Right atrium auricular region (tissue), 2 donors: ENCODE measurements at regions not wholly inside any gene's neighbourhood (a gene's known extent, or its start where the extent isn't known, plus 50 kb on each side); places are given as distances from the start of the nearest gene placed in this dataset.

Experiments
- DNase-seq: peaks from one replicate; pipeline ENCODE4 v3.0.0-alpha.2; 2019; ENCODE audit warnings: low spot score
- H3K27ac ChIP-seq, 2 donors: fragments of 200-600 bp; sonication (generic); 1 replicate in 1 of 2; 2 replicates in 1 of 2; pipeline ENCODE4 v1.5.1; 2016 to 2019
- H3K27me3 ChIP-seq, 2 donors: fragments of 200-600 bp; sonication (generic); one replicate each; pipeline versions ENCODE4 v1.5.1 to v1.6.0; 2017 to 2019
- H3K36me3 ChIP-seq: fragments of 200-600 bp; sonication (generic); one replicate; pipeline ENCODE4 v1.5.1; 2016
- H3K4me1 ChIP-seq, 2 donors: fragments of 200-600 bp; sonication (generic); one replicate each; pipeline versions ENCODE4 v1.5.1 to v1.6.0; 2017 to 2019
- H3K4me3 ChIP-seq, 2 donors: fragments of 200-600 bp; sonication (generic); 1 replicate in 1 of 2; 2 replicates in 1 of 2; pipeline ENCODE4 v1.5.1; 2017 to 2019; ENCODE audit warnings: mild to moderate bottlenecking in 1 of 2, moderate library complexity in 1 of 2
- H3K9me3 ChIP-seq, 2 donors: fragments of 200-600 bp; sonication (generic); one replicate each; pipeline ENCODE4 v1.5.1; 2019
- CTCF ChIP-seq, 2 donors: fragments of 200-600 bp; sonication (generic); IDR thresholded peaks; one replicate each; pipeline ENCODE4 v1.5.1; 2019; ENCODE audit warnings: antibody characterized with exemption in 2 of 2

DNA sequence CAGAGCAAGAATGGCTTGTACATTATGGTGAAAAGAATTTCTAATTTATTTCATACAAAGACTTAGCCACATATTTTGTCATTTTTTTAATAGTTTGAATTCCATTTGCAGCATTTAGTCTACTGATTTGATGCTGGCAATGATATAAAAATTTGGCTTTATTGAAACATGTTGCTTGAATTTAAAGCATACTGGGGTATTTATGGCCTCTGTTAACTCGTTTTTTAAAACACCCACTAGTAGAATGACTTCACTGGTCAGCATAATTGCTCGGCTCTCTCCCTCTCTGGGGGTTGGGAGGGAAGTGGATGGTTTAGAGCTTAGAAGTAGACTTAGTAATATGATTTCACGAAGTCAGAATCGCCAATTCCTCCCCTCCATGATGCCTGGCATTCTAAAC is 354.9 kb upstream of the HTR2A start:
- no peak overlapping the region for H3K27ac ChIP-seq

GRCh38 chr13:47250146-47250545 is 353.3 kb upstream of the HTR2A start:
- Histone ChIP-seq H3K4me3 (no peak overlapping the region), H3K27ac (no peak overlapping the region), H3K4me1 (no peaks in the 10 kb centered on the region)

More for the DNA sequence above, 354.9 kb upstream of the HTR2A start:
- no peaks in the 10 kb centered on the region for H3K36me3 ChIP-seq
- no peak for TF ChIP-seq CTCF (IDR thresholded peaks at IDR 0.05)
- H3K9me3 ChIP-seq = no peaks in the 10 kb centered on the region
- no peaks in the 10 kb centered on the region for H3K27me3 ChIP-seq
- no peak overlapping the region for H3K4me3 ChIP-seq
- H3K4me1 ChIP-seq = no peaks in the 10 kb centered on the region
- DNase-seq = no peak

GRCh38 chr13:47249266-47249665 is 352.4 kb upstream of the HTR2A start:
- Histone ChIP-seq H3K27me3 (no peaks in the 10 kb centered on the region), H3K4me1 (no peaks in the 10 kb centered on the region), H3K27ac (no peak overlapping the region), H3K4me3 (no peak overlapping the region), H3K36me3 (no peaks in the 10 kb centered on the region), H3K9me3 (peaks cover 0 to 4% of the 10 kb centered on the region in 2 donors)
- no peak for TF ChIP-seq CTCF (IDR thresholded peaks at IDR 0.05)
- DNase-seq = no peak

More at GRCh38 chr13:47250146-47250545, 353.3 kb upstream of the HTR2A start:
- Histone ChIP-seq H3K36me3 (no peaks in the 10 kb centered on the region), H3K27me3 (no peaks in the 10 kb centered on the region), H3K9me3 (peaks cover 0 to 3% of the 10 kb centered on the region in 2 donors)
- no peak for TF ChIP-seq CTCF (IDR thresholded peaks at IDR 0.05)
- no peak for DNase-seq

DNA sequence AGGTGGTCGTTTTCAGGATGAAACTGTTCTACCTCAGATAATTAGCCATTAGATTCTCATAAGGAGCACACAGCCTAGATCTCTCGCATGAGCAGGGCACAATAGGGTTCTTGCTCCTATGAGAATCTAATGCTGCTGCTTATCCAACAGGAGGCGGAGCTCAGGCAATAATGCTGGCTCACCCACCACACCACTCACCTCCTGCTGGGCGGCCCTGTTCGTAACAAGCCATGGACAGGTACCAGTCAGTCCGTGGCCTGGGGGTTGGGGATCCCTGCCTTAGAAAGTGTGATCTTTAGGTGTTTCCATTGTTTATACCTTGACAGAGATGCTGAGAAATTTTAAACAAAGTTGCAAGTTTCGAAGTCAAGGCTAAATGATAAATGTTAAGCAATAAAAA is 344.6 kb upstream of the HTR2A start:
- Histone ChIP-seq H3K4me3 (no peak overlapping the region), H3K4me1 (no peaks in the 10 kb centered on the region), H3K27ac (no peak overlapping the region), H3K36me3 (no peaks in the 10 kb centered on the region), H3K9me3 (peaks cover 0 to 4% of the 10 kb centered on the region in 2 donors), H3K27me3 (no peaks in the 10 kb centered on the region)
- DNase-seq = no peak
- TF ChIP-seq CTCF (IDR thresholded peaks at IDR 0.05) = no peak

- Histone ChIP-seq H3K4me1 (no peaks in the 10 kb centered on the region), H3K9me3 (no peaks in the 10 kb centered on the region), H3K36me3 (no peaks in the 10 kb centered on the region), H3K4me3 (no peak overlapping the region), H3K27me3 (no peaks in the 10 kb centered on the region), H3K27ac (no peak overlapping the region)
- DNase-seq = no peak
- TF ChIP-seq CTCF (IDR thresholded peaks at IDR 0.05) = no peak
Observed at GRCh38 chr13:47239025-47239424, 342.2 kb upstream of the HTR2A start.

GRCh38 chr13:47237571-47237970 is 340.7 kb upstream of the HTR2A start:
- H3K27me3 ChIP-seq = no peaks in the 10 kb centered on the region
- no peaks in the 10 kb centered on the region for H3K9me3 ChIP-seq
- H3K36me3 ChIP-seq = no peaks in the 10 kb centered on the region
- TF ChIP-seq CTCF (IDR thresholded peaks at IDR 0.05) = no peak
- no peak overlapping the region for H3K27ac ChIP-seq
- H3K4me1 ChIP-seq = no peaks in the 10 kb centered on the region
- DNase-seq = no peak
- H3K4me3 ChIP-seq = no peak overlapping the region
